GM19455 (cell line): ENCODE measurements at regions not wholly inside any gene's neighbourhood (a gene's known extent, or its start where the extent isn't known, plus 50 kb on each side); places are given as distances from the start of the nearest gene placed in this dataset.

ENCODE experiments used
- ATAC-seq: cut with Tn5 transposase; IDR thresholded peaks from one replicate; pipeline ENCODE4 v1.9.1; 2021; ENCODE audit not compliant: unreplicated experiment

- ATAC-seq, result no peak
These were observed 210.1 kb upstream of the MAF start for GRCh38 chr16:79810449-79811189.

GRCh38 chr16:79809376-79809775 is 208.8 kb upstream of the MAF start:
- ATAC-seq, result no peak

GRCh38 chr16:79808731-79809130 is 208.2 kb upstream of the MAF start:
- ATAC-seq, result no peak

GRCh38 chr16:79806757-79807156 is 206.2 kb upstream of the MAF start:
- ATAC-seq, result no peak

- ATAC-seq, result no peak
These were observed 205.1 kb upstream of the MAF start for GRCh38 chr16:79805621-79806020.

- ATAC-seq, result no peak
These were observed 201.1 kb upstream of the MAF start for GRCh38 chr16:79801646-79802045.

DNA sequence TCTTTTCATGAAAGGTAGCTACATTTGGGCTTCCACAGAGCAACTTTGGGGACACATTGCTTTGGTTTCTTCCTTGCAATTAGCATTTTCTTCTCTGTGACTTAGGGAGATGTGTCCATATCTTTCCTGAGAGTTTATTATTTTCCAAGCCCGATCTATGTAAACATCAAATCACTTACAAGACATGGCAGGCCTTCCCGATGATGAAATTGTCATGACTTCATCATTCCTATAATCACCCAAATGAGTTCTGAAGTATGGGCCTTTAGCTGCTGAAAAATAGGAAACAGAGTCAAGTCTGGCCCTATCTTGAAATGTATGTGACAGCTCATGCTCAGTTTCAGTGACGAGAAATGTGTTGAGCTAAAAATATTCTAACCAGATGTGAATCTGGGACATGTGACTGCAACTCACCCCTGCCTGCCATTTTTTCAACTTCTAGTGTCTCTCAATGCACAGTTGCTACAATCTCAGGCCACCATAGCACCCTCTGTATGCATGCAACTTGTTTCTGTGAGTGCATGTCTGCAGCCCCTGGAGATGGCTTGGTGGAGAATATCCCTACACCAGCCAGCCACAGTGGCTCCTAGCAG is 199.6 kb upstream of the MAF start:
- no peak for ATAC-seq

- ATAC-seq, result no peak
These were observed 198.0 kb upstream of the MAF start for GRCh38 chr16:79798416-79799053.

- ATAC-seq, result no peak
These were observed 196.9 kb upstream of the MAF start for GRCh38 chr16:79797486-79797885.

DNA sequence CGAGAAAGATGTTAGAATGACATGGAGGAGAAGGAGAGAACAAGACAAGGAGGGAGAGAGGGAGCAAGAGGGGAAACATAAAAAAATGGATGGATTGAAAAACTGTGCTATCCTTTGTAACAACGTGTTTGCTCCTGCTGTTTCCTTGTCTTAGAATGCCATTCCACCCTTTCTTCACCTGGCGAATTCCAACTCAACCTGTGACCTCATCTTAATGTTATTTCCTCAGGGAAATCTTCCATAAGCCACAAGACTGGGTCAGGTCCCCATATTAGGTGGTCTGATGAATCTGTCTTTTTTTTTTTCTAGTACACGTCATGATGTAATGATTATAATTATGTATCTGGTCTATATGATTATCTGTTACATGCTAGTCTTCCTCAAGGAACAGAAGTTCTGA is 195.0 kb upstream of the MAF start:
- no peak for ATAC-seq

DNA sequence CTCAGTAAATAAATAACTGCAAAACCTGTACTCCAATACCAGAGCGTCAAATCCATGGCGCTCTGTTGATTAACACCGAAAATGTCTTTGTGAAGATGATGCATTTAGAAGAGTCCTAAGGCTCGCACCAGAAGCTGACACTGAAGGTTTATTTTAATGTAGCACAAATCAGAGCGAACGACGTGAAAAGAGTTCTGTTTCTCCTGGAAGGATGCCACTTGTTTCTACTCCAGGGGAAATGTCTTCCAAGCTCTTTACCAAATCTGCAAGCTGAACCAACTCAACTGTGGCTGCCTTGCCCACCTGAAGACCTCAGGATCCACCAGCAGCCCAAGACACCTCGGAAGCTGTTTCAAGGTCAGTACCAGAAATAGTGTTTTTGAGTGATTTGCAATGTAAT is 194.4 kb upstream of the MAF start:
- ATAC-seq, result no peak

GRCh38 chr16:79792664-79793351 is 192.3 kb upstream of the MAF start:
- no peak for ATAC-seq

DNA sequence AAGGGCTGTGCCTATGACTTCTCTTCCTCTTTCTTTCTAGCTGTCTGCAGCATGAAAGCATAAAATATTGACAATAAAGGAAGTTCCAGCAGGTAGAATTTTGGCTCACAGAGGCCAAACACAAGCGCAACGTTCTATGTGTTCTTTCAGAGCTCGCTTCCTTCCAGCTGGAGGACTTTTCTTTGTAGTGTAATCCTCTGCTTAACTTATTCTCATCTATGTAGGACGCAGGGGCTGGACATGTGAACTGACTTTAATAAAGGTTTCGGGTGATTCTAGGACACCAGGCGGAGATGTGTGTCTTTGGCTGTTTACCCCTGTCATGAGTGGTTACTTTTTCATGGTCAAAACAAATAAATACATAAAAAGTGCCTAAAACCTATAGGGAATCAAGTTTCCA is 191.5 kb upstream of the MAF start:
- ATAC-seq, result no peak

GRCh38 chr16:79790854-79791253 is 190.3 kb upstream of the MAF start:
- ATAC-seq, result no peak

DNA sequence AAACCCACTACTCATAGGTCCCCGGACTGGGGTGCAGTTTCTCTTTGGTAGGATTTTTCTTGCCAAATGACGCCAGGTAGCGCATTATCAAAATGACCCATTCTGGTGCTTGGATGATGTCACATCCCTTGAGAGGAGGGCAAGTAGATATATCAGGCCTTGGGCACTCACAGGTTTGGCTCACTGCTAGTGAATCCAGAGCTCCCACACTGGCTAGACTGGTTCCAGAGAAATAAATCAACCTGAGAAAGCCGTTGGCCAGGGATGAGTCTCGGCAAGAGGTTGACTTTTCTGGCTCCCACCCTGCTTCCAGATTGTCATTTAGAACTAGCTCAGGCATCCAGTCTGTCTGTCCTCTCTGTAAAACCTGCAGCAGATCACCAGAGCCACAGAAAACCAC is 188.4 kb upstream of the MAF start:
- no peak for ATAC-seq

- ATAC-seq, result no peak
These were observed 185.9 kb upstream of the MAF start for GRCh38 chr16:79786389-79786788.

DNA sequence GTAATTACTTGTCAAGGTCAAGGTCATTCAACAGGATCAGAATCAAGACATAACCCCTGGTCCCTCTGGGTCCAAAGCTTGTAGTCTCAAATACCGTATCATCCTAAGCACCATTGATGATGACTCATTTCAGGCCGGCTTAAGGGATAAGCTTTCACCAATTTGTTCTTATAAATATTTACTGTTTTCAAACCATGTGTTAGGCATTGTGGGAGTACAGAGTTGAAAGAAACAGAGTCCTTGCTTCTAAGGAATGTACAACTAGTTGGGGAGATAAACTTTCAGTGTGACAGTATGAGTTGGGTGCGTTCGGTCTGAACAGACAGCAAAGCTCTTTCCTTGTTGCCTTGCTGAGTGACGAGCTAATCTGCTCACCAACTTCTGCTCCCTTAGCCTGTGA is 183.5 kb upstream of the MAF start:
- ATAC-seq, result no peak

DNA sequence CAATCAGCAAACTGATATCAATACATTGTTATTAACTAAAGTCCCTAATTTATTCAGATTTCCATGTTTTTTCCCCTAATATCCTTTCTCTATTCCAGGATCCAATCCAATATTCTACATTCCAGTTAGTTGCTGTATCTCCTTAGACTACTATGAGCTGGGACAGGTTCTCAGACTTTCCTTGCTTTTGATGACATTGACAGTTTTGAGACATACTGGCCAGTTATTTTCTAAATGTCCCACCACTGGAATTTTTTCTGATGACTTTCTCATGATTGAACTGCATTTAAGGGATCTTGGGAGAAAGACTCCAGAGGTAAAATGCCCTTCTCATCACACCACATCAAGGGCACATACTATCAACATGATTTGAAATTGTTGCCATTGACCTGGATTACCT is 177.1 kb upstream of the MAF start:
- no peak for ATAC-seq

DNA sequence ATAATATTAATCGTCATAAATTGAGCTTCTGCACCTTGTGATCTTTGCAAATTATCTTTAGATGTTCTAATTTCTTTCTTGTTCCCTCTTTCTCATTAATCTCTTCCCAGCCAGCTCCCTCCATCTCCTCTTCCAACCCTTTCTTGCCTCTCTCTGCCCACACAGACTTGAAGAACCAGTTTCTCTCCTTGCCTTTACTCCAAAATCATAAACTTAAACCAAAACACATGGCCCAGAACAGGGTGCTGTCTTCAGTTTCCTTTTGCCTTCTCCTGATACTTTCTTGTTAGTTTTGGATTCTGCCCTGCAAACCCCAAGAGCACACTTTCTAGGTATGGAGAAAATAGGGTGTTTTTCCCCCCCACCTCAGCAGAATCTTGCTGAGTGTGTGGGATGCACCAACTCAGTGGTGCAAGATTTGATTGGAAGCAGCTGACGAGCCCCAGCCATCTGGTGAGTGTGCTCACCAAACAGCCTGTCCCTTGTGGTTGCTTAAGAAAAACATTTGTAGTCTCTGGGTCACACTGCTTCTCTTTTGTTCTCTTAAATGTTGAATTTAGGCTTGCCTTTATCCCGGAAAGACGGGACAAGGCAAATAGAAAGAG is 175.8 kb upstream of the MAF start:
- no peak for ATAC-seq

- ATAC-seq, result no peak
These were observed 172.2 kb upstream of the MAF start for GRCh38 chr16:79772784-79773183.

DNA sequence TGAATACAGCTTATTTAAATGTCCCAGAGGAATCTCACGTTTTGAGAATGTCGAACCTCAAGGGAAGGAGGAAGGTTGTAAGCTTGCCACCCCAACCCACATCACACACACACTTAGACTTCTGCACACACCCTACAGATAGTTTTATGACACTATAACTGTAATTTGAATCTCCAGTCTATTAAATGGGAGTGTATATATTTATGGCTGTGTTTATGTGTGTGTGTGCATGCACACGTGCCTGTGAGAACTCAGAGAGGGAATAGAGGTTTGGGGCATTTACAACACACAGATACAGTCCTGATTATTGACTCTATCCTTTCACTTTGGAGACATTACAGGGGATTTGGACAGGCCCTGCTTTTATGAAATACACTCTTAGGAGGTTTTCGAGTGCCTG is 171.5 kb upstream of the MAF start:
- ATAC-seq, result no peak
